GM12878 (cell line): ENCODE measurements at regions not wholly inside any gene's neighbourhood (a gene's known extent, or its start where the extent isn't known, plus 50 kb on each side); places are given as distances from the start of the nearest gene placed in this dataset.

Experiments used
- PBX3 ChIP-seq: IDR thresholded peaks from 2 replicates; pipeline ENCODE4 v1.6.1; 2011; ENCODE audit warnings: mild to moderate bottlenecking, low read depth, low read length, moderate library complexity; ENCODE audit not compliant: insufficient replicate concordance
- POLR2A ChIP-seq: IDR thresholded peaks from 2 replicates; pipeline ENCODE4 v1.6.1; 2011; ENCODE audit warnings: low read depth, mild to moderate bottlenecking, low read length
- RCOR1 ChIP-seq: conservative IDR thresholded peaks from 2 replicates; pipeline ENCODE4 v1.6.1; 2012; ENCODE audit warnings: low read depth, low read length, improper control_type of control experiment
- SMC3 ChIP-seq: IDR thresholded peaks from 2 replicates; pipeline ENCODE4 v1.6.1; 2011; ENCODE audit warnings: low read length, improper control_type of control experiment, borderline replicate concordance
- TF ChIP-seq, protein P1 (sequence below): IDR thresholded peaks from 2 replicates; pipeline ENCODE4 v1.6.1; 2012; ENCODE audit warnings: low read depth, low read length, improper control_type of control experiment
- TF ChIP-seq, protein P2 (sequence below): IDR thresholded peaks from 2 replicates; pipeline ENCODE4 v1.6.1; 2011; ENCODE audit warnings: low read depth, mild to moderate bottlenecking, low read length, moderate library complexity, borderline replicate concordance; ENCODE audit errors: extremely low read depth

DNA sequence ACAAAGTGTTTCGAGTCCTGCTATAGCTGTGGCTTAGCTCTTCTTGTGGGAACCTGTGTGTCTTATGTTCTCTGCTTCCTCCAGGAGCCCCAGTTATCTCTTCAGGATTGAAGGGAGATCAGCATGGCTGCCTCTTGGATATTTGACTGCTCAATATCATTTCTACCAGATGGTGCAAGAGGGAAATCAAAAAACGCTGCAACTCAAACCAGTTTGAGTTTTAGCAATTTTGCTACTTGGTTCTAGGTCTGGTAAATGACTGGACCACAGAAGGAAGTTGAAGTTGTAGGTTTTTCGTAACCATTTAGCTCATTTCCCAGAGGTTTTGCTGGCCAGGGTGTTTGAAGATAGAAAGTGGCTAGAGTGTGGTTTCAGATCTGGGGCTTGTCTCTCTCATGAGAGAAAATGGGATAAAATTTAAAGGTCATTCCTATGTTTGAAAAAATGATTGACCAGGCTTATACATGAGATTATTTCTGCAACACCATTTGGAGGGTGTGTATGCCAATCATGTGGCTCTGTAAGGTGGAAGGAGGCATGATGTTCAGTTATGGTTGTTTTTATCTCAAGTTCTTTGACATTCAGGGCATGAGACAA lies 210.4 kb downstream of the SPRY1 start:
- TF ChIP-seq RCOR1 (no peak), POLR2A (no peak), PBX3 (no peak), SMC3 (no peak)
- TF ChIP-seq, protein P1, sequence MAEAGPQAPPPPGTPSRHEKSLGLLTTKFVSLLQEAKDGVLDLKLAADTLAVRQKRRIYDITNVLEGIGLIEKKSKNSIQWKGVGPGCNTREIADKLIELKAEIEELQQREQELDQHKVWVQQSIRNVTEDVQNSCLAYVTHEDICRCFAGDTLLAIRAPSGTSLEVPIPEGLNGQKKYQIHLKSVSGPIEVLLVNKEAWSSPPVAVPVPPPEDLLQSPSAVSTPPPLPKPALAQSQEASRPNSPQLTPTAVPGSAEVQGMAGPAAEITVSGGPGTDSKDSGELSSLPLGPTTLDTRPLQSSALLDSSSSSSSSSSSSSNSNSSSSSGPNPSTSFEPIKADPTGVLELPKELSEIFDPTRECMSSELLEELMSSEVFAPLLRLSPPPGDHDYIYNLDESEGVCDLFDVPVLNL = no peak
- TF ChIP-seq, protein P2, sequence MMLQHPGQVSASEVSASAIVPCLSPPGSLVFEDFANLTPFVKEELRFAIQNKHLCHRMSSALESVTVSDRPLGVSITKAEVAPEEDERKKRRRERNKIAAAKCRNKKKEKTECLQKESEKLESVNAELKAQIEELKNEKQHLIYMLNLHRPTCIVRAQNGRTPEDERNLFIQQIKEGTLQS = no peak
